ENCODE measurements at regions not wholly inside any gene's neighbourhood (a gene's known extent, or its start where the extent isn't known, plus 50 kb on each side); places are given as distances from the start of the nearest gene placed in this dataset.

GRCh38 chr6:166728884-166729530 lies 102.0 kb upstream of the RPS6KA2 start:
- no peak for DNase-seq (ENCODE audit: low read depth, low spot score)

GRCh38 chr6:166726201-166726600 lies 99.2 kb upstream of the RPS6KA2 start:
- DNase-seq (ENCODE audit: low read depth, low spot score): no peak

- no peak for DNase-seq (ENCODE audit: low read depth, low spot score)
Observed at GRCh38 chr6:166725571-166725970, 98.5 kb upstream of the RPS6KA2 start.

GRCh38 chr6:166724576-166724975 lies 97.5 kb upstream of the RPS6KA2 start:
- DNase-seq (ENCODE audit: low read depth, low spot score): no peak

- no peak for DNase-seq (ENCODE audit: low read depth, low spot score)
Observed at GRCh38 chr6:166722785-166723184, 95.7 kb upstream of the RPS6KA2 start.

- DNase-seq (ENCODE audit: low read depth, low spot score): no peak
Observed at GRCh38 chr6:166721576-166721975, 94.5 kb upstream of the RPS6KA2 start.

- no peak for DNase-seq (ENCODE audit: low read depth, low spot score)
Observed at GRCh38 chr6:166720856-166721255, 93.8 kb upstream of the RPS6KA2 start.

GRCh38 chr6:166719019-166719418 lies 92.0 kb upstream of the RPS6KA2 start:
- no peak for DNase-seq (ENCODE audit: low read depth, low spot score)

- no peak for DNase-seq (ENCODE audit: low read depth, low spot score)
Observed at GRCh38 chr6:166718516-166718915, 91.5 kb upstream of the RPS6KA2 start.

- DNase-seq (ENCODE audit: low read depth, low spot score): no peak
Observed at GRCh38 chr6:166716910-166717617, 90.0 kb upstream of the RPS6KA2 start.

GRCh38 chr6:166715992-166716391 lies 88.9 kb upstream of the RPS6KA2 start:
- no peak for DNase-seq (ENCODE audit: low read depth, low spot score)

GRCh38 chr6:166715065-166715464 lies 88.0 kb upstream of the RPS6KA2 start:
- no peak for DNase-seq (ENCODE audit: low read depth, low spot score)

- no peak for DNase-seq (ENCODE audit: low read depth, low spot score)
Observed at GRCh38 chr6:166714581-166714980, 87.5 kb upstream of the RPS6KA2 start.

- no peak for DNase-seq (ENCODE audit: low read depth, low spot score)
Observed at GRCh38 chr6:166714187-166714510, 87.1 kb upstream of the RPS6KA2 start.

- DNase-seq (ENCODE audit: low read depth, low spot score): no peak
Observed at GRCh38 chr6:166713434-166714186, 86.6 kb upstream of the RPS6KA2 start.

- no peak for DNase-seq (ENCODE audit: low read depth, low spot score)
Observed at GRCh38 chr6:166712286-166713228, 85.5 kb upstream of the RPS6KA2 start.

- no peak for DNase-seq (ENCODE audit: low read depth, low spot score)
Observed at GRCh38 chr6:166710084-166710483, 83.0 kb upstream of the RPS6KA2 start.

- DNase-seq (ENCODE audit: low read depth, low spot score): no peak
Observed at GRCh38 chr6:166708460-166708859, 81.4 kb upstream of the RPS6KA2 start.

- no peak for DNase-seq (ENCODE audit: low read depth, low spot score)
Observed at GRCh38 chr6:166707045-166707444, 80.0 kb upstream of the RPS6KA2 start.

GRCh38 chr6:166705069-166705468 lies 78.0 kb upstream of the RPS6KA2 start:
- DNase-seq (ENCODE audit: low read depth, low spot score): no peak

GRCh38 chr6:166704171-166704570 lies 77.1 kb upstream of the RPS6KA2 start:
- DNase-seq (ENCODE audit: low read depth, low spot score): no peak
